ENCODE measurements at regions not wholly inside any gene's neighbourhood (a gene's known extent, or its start where the extent isn't known, plus 50 kb on each side); places are given as distances from the start of the nearest gene placed in this dataset.

- ChIA-PET POLR2A (interaction anchor here (0.6 to 2.6 kb wide), 4 partner anchors 27 to 230 kb away, joined by 3 to 11 read pairs (median 6); no protein-coding TSS in a partner anchor), RAD21 (ENCODE audit: low non-redundant PET in 1 of 2, low total read pairs in 2 of 2, uncharacterized antibody in 2 of 2, unreplicated experiment in 2 of 2) (interaction anchor here in 1 of 2 experiments (0.9 kb wide), 1 partner anchor 80 kb away, joined by 3 read pairs; no protein-coding TSS in a partner anchor), CTCF (interaction anchor here (1.4 to 14.5 kb wide), 4 partner anchors 8 to 153 kb away, joined by 6 to 297 read pairs (median 8); no protein-coding TSS in a partner anchor)
- Histone ChIP-seq H3K4me3 (replicated peaks in 1 of 2; ENCODE audit: low read depth in 1 of 2, low read length in 2 of 2) (peak overlapping the region in 1 of 2 experiments; percentile 51; a peak in 1 of 4 replicates), H2AFZ (ENCODE audit: low read depth, low read length, poor library complexity, severe bottlenecking) (no peak overlapping the region), H3K27ac (ENCODE audit: low read depth, low read length) (peak overlapping the region; percentile 98), H3K79me2 (ENCODE audit: insufficient read depth, low read length) (no peaks in the 10 kb centered on the region), H3K4me1 (ENCODE audit: control insufficient read depth in 1 of 2, insufficient read depth in 2 of 2, low read length in 2 of 2) (peaks cover 43 to 63% of the 10 kb centered on the region in 2 experiments), H3K36me3 (ENCODE audit: control insufficient read depth in 1 of 2, insufficient read depth in 2 of 2, low read length in 2 of 2) (no peaks in the 10 kb centered on the region), H3K4me2 (ENCODE audit: low read length) (peak overlapping the region; percentile 93), H3K9me2 (ENCODE audit: insufficient read depth) (no peaks in the 10 kb centered on the region), H4K20me1 (ENCODE audit: insufficient read depth) (no peaks in the 10 kb centered on the region), H3K27me3 (ENCODE audit: insufficient read depth, low read length) (no peaks in the 10 kb centered on the region), H3K9me3 (ENCODE audit: control insufficient read depth in 1 of 2, insufficient read depth in 1 of 2, low read depth in 1 of 2, low read length in 2 of 2) (no peaks in the 10 kb centered on the region), H3K9ac (ENCODE audit: low read length) (peak overlapping the region; percentile 66)
- no TSS peak for BruUV-seq (replicated peaks)
- no peak for DNase-seq (ENCODE audit: low read depth, low spot score)
- intact Hi-C loops (cut with micrococcal nuclease), result loop anchor here (2.0 to 10.0 kb wide), 3 partner anchors 26 to 395 kb away; no protein-coding TSS in a partner anchor
- TF ChIP-seq CBX3 (IDR thresholded peaks at IDR 0.05; ENCODE audit: low read depth), result no peak
- TF ChIP-seq, protein P1, sequence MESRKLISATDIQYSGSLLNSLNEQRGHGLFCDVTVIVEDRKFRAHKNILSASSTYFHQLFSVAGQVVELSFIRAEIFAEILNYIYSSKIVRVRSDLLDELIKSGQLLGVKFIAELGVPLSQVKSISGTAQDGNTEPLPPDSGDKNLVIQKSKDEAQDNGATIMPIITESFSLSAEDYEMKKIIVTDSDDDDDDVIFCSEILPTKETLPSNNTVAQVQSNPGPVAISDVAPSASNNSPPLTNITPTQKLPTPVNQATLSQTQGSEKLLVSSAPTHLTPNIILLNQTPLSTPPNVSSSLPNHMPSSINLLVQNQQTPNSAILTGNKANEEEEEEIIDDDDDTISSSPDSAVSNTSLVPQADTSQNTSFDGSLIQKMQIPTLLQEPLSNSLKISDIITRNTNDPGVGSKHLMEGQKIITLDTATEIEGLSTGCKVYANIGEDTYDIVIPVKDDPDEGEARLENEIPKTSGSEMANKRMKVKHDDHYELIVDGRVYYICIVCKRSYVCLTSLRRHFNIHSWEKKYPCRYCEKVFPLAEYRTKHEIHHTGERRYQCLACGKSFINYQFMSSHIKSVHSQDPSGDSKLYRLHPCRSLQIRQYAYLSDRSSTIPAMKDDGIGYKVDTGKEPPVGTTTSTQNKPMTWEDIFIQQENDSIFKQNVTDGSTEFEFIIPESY (IDR thresholded peaks at IDR 0.05; ENCODE audit: extremely low read depth, insufficient replicate concordance, low read length), result no peak
- no peak for TF ChIP-seq FOSL1 (IDR thresholded peaks at IDR 0.05; ENCODE audit: low read depth)
- no peak for TF ChIP-seq EZH2phosphoT487 (IDR thresholded peaks at IDR 0.05; ENCODE audit: borderline replicate concordance)
- TF ChIP-seq YY1 (IDR thresholded peaks at IDR 0.05; ENCODE audit: extremely low read depth, insufficient replicate concordance, low read depth, low read length), result no peak
- no peak for TF ChIP-seq ELF1 (IDR thresholded peaks at IDR 0.05; ENCODE audit: borderline replicate concordance, low read depth)
- ATAC-seq, result no peak
Observed at GRCh38 chr1:201712387-201713085, 116.4 kb upstream of the IPO9 start.
